Sciatic nerve (tissue), 2 donors: ENCODE measurements at regions not wholly inside any gene's neighbourhood (a gene's known extent, or its start where the extent isn't known, plus 50 kb on each side); places are given as distances from the start of the nearest gene placed in this dataset.

Experiments used
- ATAC-seq: fragments of 200-7000 bp; cut with Tn5 transposase; one replicate; pipeline ENCODE4 v1.9.1; 2020; ENCODE audit warnings: mild to moderate bottlenecking, moderate library complexity
- DNase-seq: peaks from one replicate; pipeline ENCODE4 v3.0.0-alpha.2; 2020; ENCODE audit warnings: low spot score
- intact Hi-C: fragments of 100-400 bp; cut with DNase I; formaldehyde crosslinking; loops from one replicate; pipeline ENCODE4 v1.14.2; 2022
- donor health status: DM: no; HTN: no; CAD: no.
- donor health status: DM: no; HTN: no; CAD: no.

- no peak for ATAC-seq
- intact Hi-C loops = no loop called here
- no peak for DNase-seq
Measured at GRCh38 chr11:96658436-96658835, 268.6 kb downstream of the JRKL start.

- ATAC-seq (no peak), DNase-seq (no peak)
- intact Hi-C loops = no loop called here
Measured at GRCh38 chr11:96664110-96664509, 274.3 kb downstream of the JRKL start.

- DNase-seq (no peak), ATAC-seq (no peak)
- intact Hi-C loops = no loop called here
Measured at GRCh38 chr11:96680211-96681018, 290.6 kb downstream of the JRKL start.

- intact Hi-C loops = no loop called here
- ATAC-seq (no peak), DNase-seq (no peak)
Measured at GRCh38 chr11:96681019-96681716, 291.4 kb downstream of the JRKL start.

- DNase-seq = no peak
- intact Hi-C loops = no loop called here
- no peak for ATAC-seq
Measured at GRCh38 chr11:96694338-96694737, 304.5 kb downstream of the JRKL start.

- intact Hi-C loops = no loop called here
- no peak for DNase-seq
- no peak for ATAC-seq
Measured at GRCh38 chr11:96696731-96697130, 306.9 kb downstream of the JRKL start.

- ATAC-seq (no peak), DNase-seq (no peak)
- intact Hi-C loops = no loop called here
Measured at GRCh38 chr11:96697466-96697865, 307.7 kb downstream of the JRKL start.

GRCh38 chr11:96704847-96705246 is 315.0 kb downstream of the JRKL start:
- ATAC-seq (no peak), DNase-seq (no peak)
- intact Hi-C loops = no loop called here

- DNase-seq (no peak), ATAC-seq (no peak)
- intact Hi-C loops = no loop called here
Measured at GRCh38 chr11:96706761-96707160, 316.9 kb downstream of the JRKL start.

- intact Hi-C loops = no loop called here
- no peak for ATAC-seq
- DNase-seq = no peak
Measured at GRCh38 chr11:96707273-96707672, 317.5 kb downstream of the JRKL start.

- DNase-seq (no peak), ATAC-seq (no peak)
- intact Hi-C loops = no loop called here
Measured at GRCh38 chr11:96708219-96708878, 318.5 kb downstream of the JRKL start.

- no peak for DNase-seq
- no peak for ATAC-seq
- intact Hi-C loops = no loop called here
Measured at GRCh38 chr11:96713301-96713700, 323.5 kb downstream of the JRKL start.

GRCh38 chr11:96714689-96715088 is 324.9 kb downstream of the JRKL start:
- ATAC-seq (no peak), DNase-seq (no peak)
- intact Hi-C loops = no loop called here

GRCh38 chr11:96715208-96715607 is 325.4 kb downstream of the JRKL start:
- DNase-seq (no peak), ATAC-seq (no peak)
- intact Hi-C loops = no loop called here

- no peak for ATAC-seq
- no peak for DNase-seq
- intact Hi-C loops = no loop called here
Measured at GRCh38 chr11:96736601-96737000, 346.8 kb downstream of the JRKL start.

GRCh38 chr11:96738311-96738710 is 348.5 kb downstream of the JRKL start:
- intact Hi-C loops = no loop called here
- ATAC-seq (no peak), DNase-seq (no peak)

GRCh38 chr11:96741068-96741467 is 351.3 kb downstream of the JRKL start:
- DNase-seq = no peak
- intact Hi-C loops = no loop called here
- no peak for ATAC-seq

GRCh38 chr11:96744697-96745096 is 354.9 kb downstream of the JRKL start:
- DNase-seq = no peak
- intact Hi-C loops = no loop called here
- no peak for ATAC-seq

GRCh38 chr11:96748639-96749370 is 359.0 kb downstream of the JRKL start:
- no peak for ATAC-seq
- intact Hi-C loops = no loop called here
- DNase-seq = no peak
